H1 (cell line): ENCODE measurements at regions not wholly inside any gene's neighbourhood (a gene's known extent, or its start where the extent isn't known, plus 50 kb on each side); places are given as distances from the start of the nearest gene placed in this dataset.

Source experiments
- BRCA1 ChIP-seq: IDR thresholded peaks from 2 replicates; pipeline ENCODE4 v1.6.1; 2012; ENCODE audit warnings: low read depth, low read length, improper control_type of control experiment
- CBX5 ChIP-seq: fragments of 300-800, 300-1000 bp; sonication (generic); IDR thresholded peaks from 2 replicates; pipeline ENCODE4 v1.7.1; 2016; ENCODE audit warnings: antibody characterized with exemption, low read length, low read depth
- CBX8 ChIP-seq: fragments of 300-800, 300-1000 bp; sonication (generic); IDR thresholded peaks from 2 replicates; pipeline ENCODE4 v1.7.1; 2016; ENCODE audit warnings: low read depth, low read length, borderline replicate concordance
- EGR1 ChIP-seq: IDR thresholded peaks from 2 replicates; pipeline ENCODE4 v1.6.1; 2011; ENCODE audit warnings: low read depth, low read length, borderline replicate concordance
- EZH2 ChIP-seq: fragments of 200-600 bp; sonication (generic); IDR thresholded peaks from 2 replicates; pipeline ENCODE4 v1.7.1; 2012; ENCODE audit warnings: low read depth, mild to moderate bottlenecking, moderate library complexity, low read length, inconsistent platforms; ENCODE audit not compliant: severe bottlenecking
- GTF2F1 ChIP-seq: IDR thresholded peaks from 2 replicates; pipeline ENCODE4 v1.6.1; 2012; ENCODE audit warnings: low read depth, low read length, improper control_type of control experiment, borderline replicate concordance
- JUND ChIP-seq: IDR thresholded peaks from 2 replicates; pipeline ENCODE4 v1.6.1; 2011; ENCODE audit warnings: mild to moderate bottlenecking, improper control_type of control experiment, low read length
- SP1 ChIP-seq: IDR thresholded peaks from 2 replicates; pipeline ENCODE4 v1.6.1; 2011; ENCODE audit warnings: low read depth, low read length
- TF ChIP-seq, protein P1 (sequence below): fragments of 300-600 bp; sonication (generic); IDR thresholded peaks from 2 replicates; pipeline ENCODE4 v1.7.1; 2012; ENCODE audit warnings: low read length, moderate library complexity, mild to moderate bottlenecking, inconsistent platforms; ENCODE audit not compliant: insufficient replicate concordance
- TF ChIP-seq, protein P2 (sequence below): IDR thresholded peaks from 2 replicates; pipeline ENCODE4 v1.6.1; 2011; ENCODE audit warnings: low read depth, mild to moderate bottlenecking, low read length; ENCODE audit not compliant: insufficient read depth

DNA sequence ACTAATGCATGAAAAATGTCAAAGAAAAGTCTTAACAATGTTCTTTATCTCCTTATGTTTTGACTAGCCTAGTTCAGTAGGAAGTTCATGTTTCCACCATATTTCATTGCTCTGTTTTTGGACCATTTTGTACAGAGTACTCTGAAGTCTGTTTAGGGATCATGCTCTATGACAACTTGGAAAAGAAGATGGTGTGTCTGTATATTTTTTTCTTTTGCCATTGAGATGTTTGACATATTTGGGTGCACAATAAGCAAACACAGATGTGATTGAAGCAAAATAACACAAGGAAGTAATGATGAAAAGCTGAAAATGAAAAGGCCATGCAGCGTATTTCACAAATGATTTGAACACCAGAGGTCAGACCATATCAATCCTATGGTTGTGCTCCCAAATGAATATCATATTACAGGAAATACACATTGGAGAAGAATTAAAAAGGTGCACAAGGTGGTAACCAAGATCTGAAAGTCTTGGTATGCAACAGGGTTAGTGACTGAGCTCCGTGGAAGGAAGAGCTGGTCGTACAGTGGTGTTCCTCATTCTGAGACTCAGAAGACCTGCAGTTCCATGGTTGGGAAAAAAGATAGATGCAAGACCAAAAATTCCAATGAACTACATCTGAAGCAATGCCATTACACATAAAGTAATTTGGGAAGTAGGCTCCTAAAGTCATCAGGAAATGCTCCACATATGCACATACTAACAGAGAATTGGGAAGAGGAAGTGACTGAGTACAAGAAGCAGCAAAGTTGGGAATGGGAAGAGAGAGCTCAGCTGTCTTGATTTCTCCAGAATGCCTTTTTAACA, 463.5 kb downstream of the LMO4 start (continued):
- TF ChIP-seq, protein P1, sequence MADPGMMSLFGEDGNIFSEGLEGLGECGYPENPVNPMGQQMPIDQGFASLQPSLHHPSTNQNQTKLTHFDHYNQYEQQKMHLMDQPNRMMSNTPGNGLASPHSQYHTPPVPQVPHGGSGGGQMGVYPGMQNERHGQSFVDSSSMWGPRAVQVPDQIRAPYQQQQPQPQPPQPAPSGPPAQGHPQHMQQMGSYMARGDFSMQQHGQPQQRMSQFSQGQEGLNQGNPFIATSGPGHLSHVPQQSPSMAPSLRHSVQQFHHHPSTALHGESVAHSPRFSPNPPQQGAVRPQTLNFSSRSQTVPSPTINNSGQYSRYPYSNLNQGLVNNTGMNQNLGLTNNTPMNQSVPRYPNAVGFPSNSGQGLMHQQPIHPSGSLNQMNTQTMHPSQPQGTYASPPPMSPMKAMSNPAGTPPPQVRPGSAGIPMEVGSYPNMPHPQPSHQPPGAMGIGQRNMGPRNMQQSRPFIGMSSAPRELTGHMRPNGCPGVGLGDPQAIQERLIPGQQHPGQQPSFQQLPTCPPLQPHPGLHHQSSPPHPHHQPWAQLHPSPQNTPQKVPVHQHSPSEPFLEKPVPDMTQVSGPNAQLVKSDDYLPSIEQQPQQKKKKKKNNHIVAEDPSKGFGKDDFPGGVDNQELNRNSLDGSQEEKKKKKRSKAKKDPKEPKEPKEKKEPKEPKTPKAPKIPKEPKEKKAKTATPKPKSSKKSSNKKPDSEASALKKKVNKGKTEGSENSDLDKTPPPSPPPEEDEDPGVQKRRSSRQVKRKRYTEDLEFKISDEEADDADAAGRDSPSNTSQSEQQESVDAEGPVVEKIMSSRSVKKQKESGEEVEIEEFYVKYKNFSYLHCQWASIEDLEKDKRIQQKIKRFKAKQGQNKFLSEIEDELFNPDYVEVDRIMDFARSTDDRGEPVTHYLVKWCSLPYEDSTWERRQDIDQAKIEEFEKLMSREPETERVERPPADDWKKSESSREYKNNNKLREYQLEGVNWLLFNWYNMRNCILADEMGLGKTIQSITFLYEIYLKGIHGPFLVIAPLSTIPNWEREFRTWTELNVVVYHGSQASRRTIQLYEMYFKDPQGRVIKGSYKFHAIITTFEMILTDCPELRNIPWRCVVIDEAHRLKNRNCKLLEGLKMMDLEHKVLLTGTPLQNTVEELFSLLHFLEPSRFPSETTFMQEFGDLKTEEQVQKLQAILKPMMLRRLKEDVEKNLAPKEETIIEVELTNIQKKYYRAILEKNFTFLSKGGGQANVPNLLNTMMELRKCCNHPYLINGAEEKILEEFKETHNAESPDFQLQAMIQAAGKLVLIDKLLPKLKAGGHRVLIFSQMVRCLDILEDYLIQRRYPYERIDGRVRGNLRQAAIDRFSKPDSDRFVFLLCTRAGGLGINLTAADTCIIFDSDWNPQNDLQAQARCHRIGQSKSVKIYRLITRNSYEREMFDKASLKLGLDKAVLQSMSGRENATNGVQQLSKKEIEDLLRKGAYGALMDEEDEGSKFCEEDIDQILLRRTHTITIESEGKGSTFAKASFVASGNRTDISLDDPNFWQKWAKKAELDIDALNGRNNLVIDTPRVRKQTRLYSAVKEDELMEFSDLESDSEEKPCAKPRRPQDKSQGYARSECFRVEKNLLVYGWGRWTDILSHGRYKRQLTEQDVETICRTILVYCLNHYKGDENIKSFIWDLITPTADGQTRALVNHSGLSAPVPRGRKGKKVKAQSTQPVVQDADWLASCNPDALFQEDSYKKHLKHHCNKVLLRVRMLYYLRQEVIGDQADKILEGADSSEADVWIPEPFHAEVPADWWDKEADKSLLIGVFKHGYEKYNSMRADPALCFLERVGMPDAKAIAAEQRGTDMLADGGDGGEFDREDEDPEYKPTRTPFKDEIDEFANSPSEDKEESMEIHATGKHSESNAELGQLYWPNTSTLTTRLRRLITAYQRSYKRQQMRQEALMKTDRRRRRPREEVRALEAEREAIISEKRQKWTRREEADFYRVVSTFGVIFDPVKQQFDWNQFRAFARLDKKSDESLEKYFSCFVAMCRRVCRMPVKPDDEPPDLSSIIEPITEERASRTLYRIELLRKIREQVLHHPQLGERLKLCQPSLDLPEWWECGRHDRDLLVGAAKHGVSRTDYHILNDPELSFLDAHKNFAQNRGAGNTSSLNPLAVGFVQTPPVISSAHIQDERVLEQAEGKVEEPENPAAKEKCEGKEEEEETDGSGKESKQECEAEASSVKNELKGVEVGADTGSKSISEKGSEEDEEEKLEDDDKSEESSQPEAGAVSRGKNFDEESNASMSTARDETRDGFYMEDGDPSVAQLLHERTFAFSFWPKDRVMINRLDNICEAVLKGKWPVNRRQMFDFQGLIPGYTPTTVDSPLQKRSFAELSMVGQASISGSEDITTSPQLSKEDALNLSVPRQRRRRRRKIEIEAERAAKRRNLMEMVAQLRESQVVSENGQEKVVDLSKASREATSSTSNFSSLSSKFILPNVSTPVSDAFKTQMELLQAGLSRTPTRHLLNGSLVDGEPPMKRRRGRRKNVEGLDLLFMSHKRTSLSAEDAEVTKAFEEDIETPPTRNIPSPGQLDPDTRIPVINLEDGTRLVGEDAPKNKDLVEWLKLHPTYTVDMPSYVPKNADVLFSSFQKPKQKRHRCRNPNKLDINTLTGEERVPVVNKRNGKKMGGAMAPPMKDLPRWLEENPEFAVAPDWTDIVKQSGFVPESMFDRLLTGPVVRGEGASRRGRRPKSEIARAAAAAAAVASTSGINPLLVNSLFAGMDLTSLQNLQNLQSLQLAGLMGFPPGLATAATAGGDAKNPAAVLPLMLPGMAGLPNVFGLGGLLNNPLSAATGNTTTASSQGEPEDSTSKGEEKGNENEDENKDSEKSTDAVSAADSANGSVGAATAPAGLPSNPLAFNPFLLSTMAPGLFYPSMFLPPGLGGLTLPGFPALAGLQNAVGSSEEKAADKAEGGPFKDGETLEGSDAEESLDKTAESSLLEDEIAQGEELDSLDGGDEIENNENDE, result no peak
- TF ChIP-seq, protein P2, sequence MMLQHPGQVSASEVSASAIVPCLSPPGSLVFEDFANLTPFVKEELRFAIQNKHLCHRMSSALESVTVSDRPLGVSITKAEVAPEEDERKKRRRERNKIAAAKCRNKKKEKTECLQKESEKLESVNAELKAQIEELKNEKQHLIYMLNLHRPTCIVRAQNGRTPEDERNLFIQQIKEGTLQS, result no peak
- TF ChIP-seq CBX8 (no peak), EZH2 (no peak), BRCA1 (no peak), SP1 (no peak), GTF2F1 (no peak), EGR1 (no peak), JUND (no peak), CBX5 (no peak)
